ENCODE measurements at regions not wholly inside any gene's neighbourhood (a gene's known extent, or its start where the extent isn't known, plus 50 kb on each side); places are given as distances from the start of the nearest gene placed in this dataset.
"Not testable (repeated sequence)": the region's sequence is repeated elsewhere in the genome, so short reads cannot be mapped to it uniquely, and the experiment has no call there.

GRCh38 chr9:102355982-102356381, 617.5 kb upstream of the GRIN3A start:
- no peak for FAIRE-seq

- no peak for FAIRE-seq
Measured at GRCh38 chr9:102354041-102354440, 615.6 kb upstream of the GRIN3A start.

GRCh38 chr9:102337471-102337870, 599.0 kb upstream of the GRIN3A start:
- FAIRE-seq: not testable (repeated sequence)

GRCh38 chr9:102309379-102309778, 570.9 kb upstream of the GRIN3A start:
- FAIRE-seq: no peak

DNA sequence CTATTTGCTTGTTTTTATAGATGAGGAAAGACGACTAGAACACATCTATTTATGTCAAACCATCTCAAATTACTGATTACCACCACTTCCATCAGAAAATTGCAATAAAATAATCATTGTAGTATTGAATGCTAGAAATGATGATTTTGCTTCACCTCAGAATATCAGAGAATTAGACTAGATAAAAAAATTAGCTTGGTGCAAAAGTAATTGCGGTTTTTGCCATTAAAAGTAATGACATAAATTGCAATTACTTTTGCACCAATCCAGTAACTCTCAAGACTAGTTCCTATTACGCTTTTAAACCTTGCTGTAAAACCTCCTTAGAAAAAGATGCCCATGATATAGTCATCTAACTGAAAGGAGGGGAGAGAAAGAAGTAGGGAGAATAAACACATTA, 556.7 kb upstream of the GRIN3A start:
- no peak for FAIRE-seq

GRCh38 chr9:102273952-102274351, 535.5 kb upstream of the GRIN3A start:
- FAIRE-seq: no peak

- FAIRE-seq: no peak
Measured at GRCh38 chr9:102253099-102253498, 514.7 kb upstream of the GRIN3A start.

DNA sequence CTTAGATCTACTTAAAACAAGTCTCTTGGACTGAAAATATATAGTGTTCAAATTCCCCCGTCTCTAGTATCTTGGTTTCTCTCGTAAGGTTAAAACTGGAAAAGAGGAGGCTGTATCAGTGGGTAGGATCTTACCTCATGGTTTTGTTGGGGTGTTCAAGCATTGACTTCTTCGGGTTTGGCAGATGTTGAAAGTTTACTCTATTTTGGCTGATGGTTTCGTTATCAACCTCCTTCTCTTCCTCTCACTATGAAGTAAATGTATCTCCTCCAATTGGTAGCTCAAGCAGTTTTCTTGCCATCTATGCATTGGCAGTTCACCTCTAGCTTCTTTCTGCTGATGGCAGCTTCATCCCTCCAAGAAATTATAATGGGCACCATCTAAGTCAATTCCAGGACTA, 506.5 kb upstream of the GRIN3A start:
- FAIRE-seq: no peak

GRCh38 chr9:102237520-102237919, 499.1 kb upstream of the GRIN3A start:
- no peak for FAIRE-seq

DNA sequence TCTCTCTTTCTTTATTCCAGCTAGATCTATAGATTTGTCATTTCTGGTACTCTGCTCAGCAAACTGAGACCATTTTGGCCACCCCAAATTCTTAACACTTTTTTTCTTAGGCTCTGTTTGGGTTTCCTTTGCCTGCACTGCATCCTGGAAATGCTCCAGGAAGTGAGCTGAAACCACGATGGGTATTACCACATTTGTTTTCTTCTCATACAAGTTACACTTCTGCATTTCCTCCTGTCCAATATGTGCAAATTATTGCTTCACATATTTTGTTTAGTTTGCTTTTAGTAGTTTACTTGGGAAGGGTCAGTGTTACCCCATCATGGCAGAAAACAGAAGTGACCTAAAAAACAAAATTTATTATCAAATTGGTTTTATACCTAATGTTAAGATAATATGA, 498.6 kb upstream of the GRIN3A start:
- FAIRE-seq: no peak

DNA sequence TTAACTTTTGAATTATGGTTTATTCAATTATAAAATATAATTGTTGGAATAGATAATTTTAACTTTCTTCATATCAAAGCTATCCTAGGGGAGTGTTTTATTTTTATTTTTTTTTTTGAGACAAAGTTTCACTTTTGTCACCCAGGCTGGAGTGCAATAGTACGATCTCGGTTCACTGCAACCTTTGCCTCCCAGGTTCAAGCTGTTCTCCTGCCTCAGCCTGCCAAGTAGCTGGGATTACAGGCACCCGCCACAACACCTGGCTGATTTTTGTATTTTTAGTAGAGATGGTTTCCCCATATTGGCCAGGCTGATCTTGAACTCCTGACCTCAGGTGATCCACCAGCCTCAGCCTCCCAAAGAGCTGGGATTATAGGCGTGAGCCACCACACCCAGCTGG, 489.0 kb upstream of the GRIN3A start:
- not testable (repeated sequence) for FAIRE-seq

- FAIRE-seq: no peak
Measured at GRCh38 chr9:102225841-102226441, 487.5 kb upstream of the GRIN3A start.

DNA sequence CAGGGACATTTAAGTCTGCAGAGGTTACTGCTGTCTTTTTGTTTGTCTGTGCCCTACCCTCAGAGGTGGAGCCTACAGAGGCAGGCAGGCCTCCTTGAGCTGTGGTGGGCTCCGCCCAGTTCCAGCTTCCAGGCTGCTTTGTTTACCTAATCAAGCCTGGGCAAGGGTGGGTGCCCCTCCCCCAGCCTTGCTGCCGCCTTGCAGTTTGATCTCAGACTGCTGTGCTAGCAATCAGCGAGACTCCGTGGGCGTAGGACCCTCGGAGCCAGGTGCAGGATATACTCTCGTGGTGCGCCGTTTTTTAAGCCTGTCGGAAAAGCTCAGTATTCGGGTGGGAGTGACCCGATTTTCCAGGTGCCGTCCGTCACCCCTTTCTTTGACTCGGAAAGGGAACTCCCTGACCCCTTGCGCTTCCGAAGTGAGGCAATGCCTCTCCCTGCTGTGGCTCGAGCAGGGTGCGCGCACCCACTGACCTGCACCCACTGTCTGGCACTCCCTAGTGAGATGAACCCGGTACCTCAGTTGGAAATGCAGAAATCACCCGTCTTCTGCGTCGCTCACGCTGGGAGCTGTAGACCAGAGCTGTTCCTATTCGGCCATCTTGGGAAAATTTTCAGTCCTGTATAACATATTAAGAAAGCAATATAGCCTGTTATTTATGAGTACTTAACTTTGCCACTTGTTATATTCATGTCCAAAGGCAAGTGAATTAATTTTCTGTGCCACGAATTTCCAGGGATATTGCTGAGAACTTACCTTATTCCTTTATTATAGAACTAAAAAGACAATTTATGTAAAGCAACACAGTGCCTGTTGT, 485.1 kb upstream of the GRIN3A start:
- not testable (repeated sequence) for FAIRE-seq

DNA sequence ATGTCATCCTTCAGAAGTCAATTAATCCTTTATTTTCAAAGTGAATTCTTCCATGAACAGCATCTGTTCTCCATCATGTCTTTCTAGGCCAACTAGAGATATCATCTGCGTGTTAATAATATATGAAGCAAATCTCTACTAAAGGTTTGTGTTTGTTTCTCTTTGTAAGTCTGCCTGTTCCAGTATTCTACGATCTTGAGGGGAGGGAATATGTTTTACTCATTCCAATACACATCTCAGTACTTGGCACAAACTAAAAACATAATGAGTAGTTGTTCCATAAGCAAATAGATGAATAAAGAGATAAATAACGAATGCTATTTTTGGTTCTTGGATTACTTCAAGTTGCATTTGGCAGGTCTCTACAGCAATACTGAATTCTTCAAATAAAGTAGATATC, 470.7 kb upstream of the GRIN3A start:
- FAIRE-seq: no peak

GRCh38 chr9:102206432-102206831, 468.0 kb upstream of the GRIN3A start:
- no peak for FAIRE-seq

DNA sequence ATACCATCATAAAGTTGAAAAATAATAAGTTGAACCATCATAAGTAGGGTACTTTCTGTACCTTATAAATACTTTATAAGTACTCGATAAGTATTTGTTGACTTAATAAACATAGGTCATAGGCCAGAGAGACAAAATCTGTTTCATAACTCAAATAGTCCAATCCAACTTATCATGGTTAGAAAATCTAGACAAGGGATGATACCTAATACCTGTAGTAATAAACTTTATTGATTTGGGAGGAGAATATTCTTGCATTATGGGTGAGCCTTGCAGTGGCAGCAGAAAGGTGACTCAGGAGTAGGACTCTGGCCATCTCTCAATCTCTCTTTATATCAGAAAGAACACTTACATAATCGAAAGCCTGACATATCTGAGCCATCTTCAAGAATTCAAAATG, 466.8 kb upstream of the GRIN3A start:
- no peak for FAIRE-seq

GRCh38 chr9:102202126-102202525, 463.7 kb upstream of the GRIN3A start:
- FAIRE-seq: no peak

DNA sequence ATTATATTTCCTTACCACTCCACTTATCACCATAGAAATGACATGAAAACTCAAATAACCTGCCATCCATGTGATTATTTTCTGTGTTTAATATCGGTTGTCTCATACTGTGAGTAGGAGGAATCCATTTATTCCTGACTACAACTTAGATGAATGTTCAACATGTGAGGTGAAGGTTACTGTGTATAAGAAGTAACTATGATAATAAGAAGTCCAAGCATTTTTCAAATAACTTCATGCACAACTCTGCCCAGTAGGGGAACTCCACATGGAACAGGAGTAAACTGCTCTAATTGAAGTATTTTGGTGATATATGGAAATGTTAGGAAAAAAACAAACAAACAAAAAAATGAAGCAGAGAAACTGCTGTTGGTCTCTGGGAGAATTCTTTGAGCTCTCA, 447.5 kb upstream of the GRIN3A start:
- FAIRE-seq: no peak

DNA sequence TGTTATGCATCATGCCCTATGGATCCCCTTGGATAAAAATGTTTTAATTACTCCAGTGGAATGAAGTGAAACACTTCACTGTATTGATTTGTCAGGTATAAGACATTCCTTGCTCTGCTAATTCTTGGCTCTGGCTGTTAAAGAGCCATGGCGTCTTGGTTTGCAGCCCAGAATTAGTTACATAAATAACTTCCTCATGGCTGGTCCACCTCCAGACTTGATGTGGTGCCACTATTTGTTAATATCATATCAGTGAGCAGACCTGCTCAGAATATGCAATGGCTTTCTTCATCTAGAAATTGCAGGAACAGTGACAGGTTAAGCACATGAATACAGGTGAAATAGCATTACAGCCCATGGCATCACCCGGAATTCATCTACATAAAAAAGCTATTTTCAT, 446.9 kb upstream of the GRIN3A start:
- no peak for FAIRE-seq

GRCh38 chr9:102178811-102179210, 440.4 kb upstream of the GRIN3A start:
- FAIRE-seq: no peak

DNA sequence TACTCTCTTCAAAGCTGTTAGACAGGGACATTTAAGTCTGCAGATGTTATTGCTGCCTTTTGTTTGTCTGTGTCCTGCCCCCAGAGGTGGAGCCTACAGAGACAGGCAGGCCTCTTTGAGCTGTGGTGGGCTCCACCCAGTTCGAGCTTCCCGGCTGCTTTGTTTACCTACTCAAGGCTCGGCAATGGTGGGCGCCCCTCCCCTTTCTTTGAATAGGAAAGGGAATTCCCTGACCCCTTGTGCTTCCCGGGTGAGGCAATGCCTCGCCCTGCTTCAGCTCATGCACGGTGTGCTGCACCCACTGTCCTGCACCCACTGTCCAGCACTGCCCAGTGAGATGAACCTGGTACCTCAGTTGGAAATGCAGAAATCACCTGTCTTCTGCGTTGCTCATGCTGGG, 435.8 kb upstream of the GRIN3A start:
- FAIRE-seq: not testable (repeated sequence)

DNA sequence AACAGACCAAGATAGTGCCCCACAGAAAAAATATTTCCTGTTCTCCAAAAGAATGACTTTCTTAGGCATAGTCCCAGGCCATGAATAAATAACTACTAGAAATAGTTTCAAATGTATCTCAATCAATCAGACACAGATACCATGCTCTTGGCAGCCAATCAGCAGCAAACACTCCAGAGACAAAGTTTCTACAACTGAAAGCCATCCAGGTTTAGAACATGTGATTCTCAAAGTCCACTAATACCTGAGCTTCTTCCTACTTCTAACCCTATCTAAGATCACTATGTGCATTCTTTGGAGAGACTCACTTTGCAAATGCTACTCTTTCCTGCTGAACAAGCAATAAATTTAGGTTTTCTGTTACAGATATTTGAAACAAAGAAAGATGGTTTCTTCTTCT, 425.8 kb upstream of the GRIN3A start:
- FAIRE-seq: no peak

DNA sequence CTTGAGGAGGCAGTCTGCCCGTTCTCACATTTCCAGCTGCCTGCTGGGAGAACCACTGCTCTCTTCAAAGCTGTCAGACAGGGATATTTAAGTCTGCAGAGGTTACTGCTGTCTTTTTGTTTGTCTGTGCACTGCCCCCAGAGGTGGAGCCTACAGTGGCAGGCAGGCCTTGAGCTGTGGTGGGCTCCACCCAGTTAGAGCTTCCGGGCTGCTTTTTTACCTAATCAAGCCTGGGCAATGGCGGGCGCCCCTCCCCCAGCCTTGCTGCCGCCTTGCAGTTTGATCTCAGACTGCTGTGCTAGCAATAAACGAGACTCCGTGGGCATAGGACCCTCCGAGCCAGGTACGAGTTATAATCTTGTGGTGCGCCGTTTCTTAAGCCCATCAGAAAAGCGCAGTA, 414.6 kb upstream of the GRIN3A start:
- not testable (repeated sequence) for FAIRE-seq

DNA sequence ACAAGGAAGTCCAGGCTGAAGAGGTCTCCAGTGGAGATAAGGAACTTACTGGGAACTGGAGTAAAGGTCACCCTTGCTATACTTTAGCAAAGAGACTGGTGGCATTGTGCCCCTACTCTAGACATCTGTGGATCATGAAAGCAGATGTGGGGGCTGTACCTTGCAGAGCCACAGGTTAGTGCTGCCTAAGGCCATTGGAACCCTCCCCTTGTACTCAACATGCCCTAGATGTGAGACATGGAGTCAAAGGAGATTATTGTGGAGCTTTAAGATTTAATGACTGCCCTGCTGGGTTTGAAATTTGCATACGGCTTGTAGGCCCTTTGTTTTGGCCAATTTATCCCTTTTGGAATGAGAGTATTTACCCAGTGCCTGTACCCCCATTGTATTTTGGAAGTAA, 397.3 kb upstream of the GRIN3A start:
- FAIRE-seq: no peak

DNA sequence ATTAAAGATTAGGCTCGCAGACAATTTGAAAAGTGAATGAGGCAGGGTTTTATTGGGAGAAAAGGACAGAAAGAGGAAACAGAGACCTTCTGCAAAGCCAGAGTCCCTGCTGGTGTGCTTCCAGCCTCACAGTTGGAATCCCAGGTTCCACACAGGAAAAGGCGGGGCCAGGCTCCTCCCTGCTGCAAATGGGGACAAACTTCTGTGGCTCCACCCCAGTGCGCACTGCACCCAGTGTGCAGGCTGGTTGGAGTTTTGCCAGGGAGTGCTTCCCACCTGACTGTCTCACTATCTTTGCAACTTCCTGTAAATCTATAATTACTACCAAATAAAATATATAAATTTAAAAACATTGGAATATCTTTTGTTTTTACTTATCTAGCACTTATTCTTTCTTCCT, 386.0 kb upstream of the GRIN3A start:
- FAIRE-seq: no peak

Data from colon (tissue), 2 donors.